H1 (cell line): ENCODE measurements at regions not wholly inside any gene's neighbourhood (a gene's known extent, or its start where the extent isn't known, plus 50 kb on each side); places are given as distances from the start of the nearest gene placed in this dataset.

Experiments used
- ASH2L ChIP-seq: fragments of 200-600, 300-600 bp; sonication (generic); IDR thresholded peaks from one replicate; pipeline ENCODE4 v1.7.1; 2017; ENCODE audit warnings: low read length
- CEBPB ChIP-seq: IDR thresholded peaks from 2 replicates; pipeline ENCODE4 v1.6.1; 2012; ENCODE audit warnings: low read depth, low read length
- POLR2A ChIP-seq, 2 experiments: IDR thresholded peaks; 1 replicate in 1 of 2; 2 replicates in 1 of 2; pipeline ENCODE4 v1.6.1; 2011; ENCODE audit warnings: low read depth in 2 of 2, low read length in 2 of 2, mild to moderate bottlenecking in 2 of 2; ENCODE audit errors: control extremely low read depth in 1 of 2
- POLR2AphosphoS5 ChIP-seq: IDR thresholded peaks from 2 replicates; pipeline ENCODE4 v1.6.1; 2011; ENCODE audit warnings: low read depth, low read length
- SIX5 ChIP-seq: IDR thresholded peaks from 2 replicates; pipeline ENCODE4 v1.6.1; 2011; ENCODE audit warnings: mild to moderate bottlenecking, low read depth, low read length
- TAF1 ChIP-seq: IDR thresholded peaks from 2 replicates; pipeline ENCODE4 v1.6.1; 2011; ENCODE audit warnings: mild to moderate bottlenecking, low read depth, low read length
- TBP ChIP-seq: IDR thresholded peaks from 2 replicates; pipeline ENCODE4 v1.6.1; 2011; ENCODE audit warnings: low read depth, low read length, improper control_type of control experiment
- TF ChIP-seq, protein P1 (sequence below), 3 experiments: IDR thresholded peaks; 1 replicate in 2 of 3; 2 replicates in 1 of 3; pipeline versions ENCODE4 v1.5.1 to v1.6.1; 2011; ENCODE audit warnings: low read length in 3 of 3, mild to moderate bottlenecking in 3 of 3, inconsistent platforms in 2 of 3, low read depth in 1 of 3, moderate library complexity in 1 of 3; ENCODE audit not compliant: insufficient read depth in 1 of 3; ENCODE audit errors: control extremely low read depth in 1 of 3

DNA sequence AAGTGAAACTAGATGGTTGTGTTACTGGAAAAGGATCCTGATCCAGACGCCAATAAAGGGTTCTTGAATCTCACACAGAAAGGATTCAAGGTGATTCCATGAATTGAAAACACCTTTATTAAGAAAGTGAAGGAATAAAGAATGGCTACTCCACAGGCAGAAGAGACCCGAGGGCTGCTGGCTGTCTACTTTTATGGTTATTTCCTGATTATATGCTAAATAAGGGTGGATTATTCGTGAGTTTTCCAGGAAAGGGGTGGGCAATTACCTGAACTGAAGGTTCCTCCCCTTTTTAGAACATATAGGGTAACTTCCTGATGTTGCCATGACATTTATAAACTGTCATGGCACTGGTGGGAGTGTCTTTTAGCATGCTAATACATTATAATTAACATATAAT lies 50.9 kb upstream of the WARS2 start:
- no peak for TF ChIP-seq SIX5
- TF ChIP-seq, protein P1, sequence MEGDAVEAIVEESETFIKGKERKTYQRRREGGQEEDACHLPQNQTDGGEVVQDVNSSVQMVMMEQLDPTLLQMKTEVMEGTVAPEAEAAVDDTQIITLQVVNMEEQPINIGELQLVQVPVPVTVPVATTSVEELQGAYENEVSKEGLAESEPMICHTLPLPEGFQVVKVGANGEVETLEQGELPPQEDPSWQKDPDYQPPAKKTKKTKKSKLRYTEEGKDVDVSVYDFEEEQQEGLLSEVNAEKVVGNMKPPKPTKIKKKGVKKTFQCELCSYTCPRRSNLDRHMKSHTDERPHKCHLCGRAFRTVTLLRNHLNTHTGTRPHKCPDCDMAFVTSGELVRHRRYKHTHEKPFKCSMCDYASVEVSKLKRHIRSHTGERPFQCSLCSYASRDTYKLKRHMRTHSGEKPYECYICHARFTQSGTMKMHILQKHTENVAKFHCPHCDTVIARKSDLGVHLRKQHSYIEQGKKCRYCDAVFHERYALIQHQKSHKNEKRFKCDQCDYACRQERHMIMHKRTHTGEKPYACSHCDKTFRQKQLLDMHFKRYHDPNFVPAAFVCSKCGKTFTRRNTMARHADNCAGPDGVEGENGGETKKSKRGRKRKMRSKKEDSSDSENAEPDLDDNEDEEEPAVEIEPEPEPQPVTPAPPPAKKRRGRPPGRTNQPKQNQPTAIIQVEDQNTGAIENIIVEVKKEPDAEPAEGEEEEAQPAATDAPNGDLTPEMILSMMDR (IDR thresholded peaks at IDR 0.05; ENCODE audit: control extremely low read depth in 1 of 3, insufficient read depth in 1 of 3, low read depth in 1 of 3, low read length in 3 of 3) = no peak
- no peak for TF ChIP-seq ASH2L
- TF ChIP-seq TBP = no peak
- TF ChIP-seq POLR2AphosphoS5 = no peak
- TF ChIP-seq POLR2A (IDR thresholded peaks at IDR 0.05; ENCODE audit: control extremely low read depth in 1 of 2, low read depth in 2 of 2, low read length in 2 of 2) = no peak
- TF ChIP-seq TAF1 = no peak
- no peak for TF ChIP-seq CEBPB
